K562 (cell line): ENCODE measurements at regions not wholly inside any gene's neighbourhood (a gene's known extent, or its start where the extent isn't known, plus 50 kb on each side); places are given as distances from the start of the nearest gene placed in this dataset.

Source experiments
- ATAC-seq: fragments of 200-7000 bp; cut with Tn5 transposase; 3 replicates; pipeline ENCODE4 v1.9.1; 2020; ENCODE audit warnings: moderate library complexity
- BruUV-seq: library from RNA; stranded (reverse); fragments of 400-500 nt; replicated peaks from 2 replicates; lab custom pipeline; 2021; lab: Mats Ljungman, UMichigan
- CTCF ChIA-PET: fragments of 300-600 bp; formaldehyde crosslinking; extraction: SDS; loops from one replicate; lab custom pipeline; 2021; ENCODE audit warnings: low intra/inter-chr PET ratio; lab: Yijun Ruan, JAX
- POLR2A ChIA-PET: fragments of 300-600, 350-650 bp; sonication (Branson Sonifier 250); formaldehyde crosslinking; extraction: SDS; loops from one replicate; lab custom pipeline; 2021; ENCODE audit warnings: antibody characterized with exemption, inconsistent platforms; lab: Yijun Ruan, JAX
- DNase-seq, 4 experiments: peaks; one replicate each; pipeline versions ENCODE4 v3.0.0 to v3.0.0-alpha.2; 2011 to 2018; ENCODE audit warnings: low spot score in 3 of 4, mixed read lengths in 3 of 4; ENCODE audit errors: extremely low read depth in 1 of 4
- FAIRE-seq: peaks from 2 replicates; lab custom pipeline; 2011; peaks lifted over from hg19 to GRCh38; lab: Jason Lieb, UNC
- H2AFZ ChIP-seq: 2 replicates; pipeline ENCODE4 v1.6.0; 2011; ENCODE audit warnings: low read depth, low read length, control low read depth, inconsistent platforms
- H3K27ac ChIP-seq: fragments of 200-600 bp; 3 replicates; pipeline ENCODE4 v1.8.0; 2011; ENCODE audit warnings: low read depth, mild to moderate bottlenecking, control low read depth, inconsistent platforms, low read length, moderate library complexity, mixed read lengths; ENCODE audit errors: extremely low read depth
- H3K27me3 ChIP-seq, 2 experiments: fragments of 300-600 bp in 1 of 2; 2 replicates in 1 of 2; 3 replicates in 1 of 2; pipeline versions ENCODE4 v1.6.0 to v1.8.0; 2011; ENCODE audit warnings: inconsistent platforms in 2 of 2, low read length in 2 of 2, mild to moderate bottlenecking in 1 of 2, mixed read lengths in 1 of 2, moderate library complexity in 1 of 2; ENCODE audit not compliant: control insufficient read depth in 2 of 2, insufficient read depth in 2 of 2
- H3K36me3 ChIP-seq: fragments of 300-600 bp; 3 replicates; pipeline ENCODE4 v1.8.0; 2011; ENCODE audit warnings: mild to moderate bottlenecking, low read length, inconsistent platforms; ENCODE audit not compliant: control insufficient read depth, insufficient read depth
- H3K4me1 ChIP-seq, 2 experiments: fragments of 200-600 bp in 1 of 2; replicated peaks in 1 of 2; 2 replicates in 1 of 2; 3 replicates in 1 of 2; pipeline versions ENCODE4 v1.5.1 to v1.8.0; 2011; ENCODE audit warnings: inconsistent platforms in 2 of 2, low read length in 2 of 2, mild to moderate bottlenecking in 1 of 2, mixed read lengths in 1 of 2, moderate library complexity in 1 of 2; ENCODE audit not compliant: control insufficient read depth in 2 of 2, insufficient read depth in 2 of 2
- H3K4me2 ChIP-seq: 2 replicates; pipeline ENCODE4 v1.6.1; 2011; ENCODE audit warnings: low read length, control low read depth, inconsistent platforms, mixed read lengths; ENCODE audit not compliant: insufficient read depth
- H3K4me3 ChIP-seq: fragments of 200-600 bp; sonication (generic), shearing (Covaris generic); 2 replicates; pipeline ENCODE4 v1.5.1; 2016; ENCODE audit warnings: control low read depth, inconsistent platforms
- H3K79me2 ChIP-seq: fragments of 200-600 bp; 3 replicates; pipeline ENCODE4 v1.8.0; 2011; ENCODE audit warnings: low read length, inconsistent platforms; ENCODE audit not compliant: control insufficient read depth, insufficient read depth
- H3K9ac ChIP-seq, 2 experiments: 2 replicates each; pipeline versions ENCODE4 v1.6.0 to v1.6.1; 2011; ENCODE audit warnings: low read depth in 2 of 2, low read length in 2 of 2, control low read depth in 1 of 2, inconsistent platforms in 1 of 2, mild to moderate bottlenecking in 1 of 2, mixed read lengths in 1 of 2; ENCODE audit not compliant: insufficient read depth in 1 of 2
- H3K9me1 ChIP-seq: one replicate; pipeline ENCODE4 v1.6.0; 2011; ENCODE audit warnings: inconsistent platforms, mild to moderate bottlenecking, low read length, moderate library complexity; ENCODE audit not compliant: control insufficient read depth, insufficient read depth
- H3K9me3 ChIP-seq: replicated peaks from 2 replicates; pipeline ENCODE4 v1.5.1; 2011; ENCODE audit warnings: low read depth, low read length, inconsistent platforms; ENCODE audit not compliant: control insufficient read depth, insufficient read depth
- H4K20me1 ChIP-seq: replicated peaks from 2 replicates; pipeline ENCODE4 v1.6.1; 2011; ENCODE audit warnings: low read length, inconsistent platforms, mixed read lengths; ENCODE audit not compliant: control insufficient read depth, insufficient read depth
- CBX3 ChIP-seq, 2 experiments: IDR thresholded peaks; 1 replicate in 1 of 2; 2 replicates in 1 of 2; pipeline ENCODE4 v1.6.1; 2012; ENCODE audit warnings: inconsistent platforms in 2 of 2, low read length in 2 of 2, borderline replicate concordance in 1 of 2, control low read depth in 1 of 2
- CTBP1 ChIP-seq: fragments of 450-650 bp; IDR thresholded peaks from 2 replicates; pipeline ENCODE4 v1.6.1; 2016; ENCODE audit warnings: borderline replicate concordance
- DIDO1 ChIP-seq: fragments of 450-650 bp; IDR thresholded peaks from 2 replicates; pipeline ENCODE4 v1.6.1; 2016; ENCODE audit warnings: low read depth, missing biosample characterization, missing genetic modification characterization
- E2F3 ChIP-seq: fragments of 250-450 bp; sonication (Bioruptor Pico); IDR thresholded peaks from 2 replicates; pipeline ENCODE4 v1.4.0; 2020; ENCODE audit warnings: mild to moderate bottlenecking
- ELF4 ChIP-seq: fragments of 450-650 bp; formaldehyde crosslinking; IDR thresholded peaks from 2 replicates; pipeline ENCODE4 v1.4.0; 2022; ENCODE audit warnings: missing genetic modification characterization
- FOS ChIP-seq: IDR thresholded peaks from 3 replicates; pipeline ENCODE4 v1.6.1; 2011; ENCODE audit not compliant: insufficient read length; ENCODE audit errors: extremely low read depth
- HMG20A ChIP-seq: fragments of 450-650 bp; formaldehyde crosslinking; conservative IDR thresholded peaks from 2 replicates; pipeline ENCODE4 v1.4.0; 2020; ENCODE audit warnings: mild to moderate bottlenecking, mixed read lengths
- HSF4 ChIP-seq: fragments of 250-450 bp; sonication (Bioruptor Pico); IDR thresholded peaks from 2 replicates; pipeline ENCODE4 v2.1.2; 2022; ENCODE audit warnings: mild to moderate bottlenecking, moderate library complexity, borderline replicate concordance
- MAFK ChIP-seq: IDR thresholded peaks from 2 replicates; pipeline ENCODE4 v1.6.1; 2011; ENCODE audit warnings: low read length, improper control_type of control experiment
- NRF1 ChIP-seq, 2 experiments: fragments of 450-650 bp; IDR thresholded peaks in 1 of 2; conservative IDR thresholded peaks in 1 of 2; 2 replicates each; pipeline ENCODE4 v1.6.1; 2014; ENCODE audit warnings: mild to moderate bottlenecking in 2 of 2
- PTRF ChIP-seq: fragments of 450-650 bp; IDR thresholded peaks from 2 replicates; pipeline ENCODE4 v1.6.1; 2016; ENCODE audit warnings: mild to moderate bottlenecking, missing genetic modification characterization, missing compliant biosample characterization
- TCF15 ChIP-seq: fragments of 250-450 bp; sonication (Bioruptor Pico); IDR thresholded peaks from 2 replicates; pipeline ENCODE4 v1.8.0; 2022; ENCODE audit warnings: moderate library complexity, mild to moderate bottlenecking, inconsistent platforms
- TFAM ChIP-seq: fragments of 250-450 bp; sonication (Bioruptor Pico); conservative IDR thresholded peaks from 2 replicates; pipeline ENCODE4 v1.5.0; 2021; ENCODE audit warnings: mild to moderate bottlenecking, moderate library complexity
- ZBTB17 ChIP-seq: fragments of 450-650 bp; formaldehyde crosslinking; IDR thresholded peaks from 2 replicates; pipeline ENCODE4 v1.4.0; 2020; ENCODE audit warnings: mild to moderate bottlenecking
- ZFP30 ChIP-seq: fragments of 250-450 bp; sonication (Bioruptor Pico); IDR thresholded peaks from 2 replicates; pipeline ENCODE4 v1.8.0; 2022; ENCODE audit warnings: moderate library complexity, mild to moderate bottlenecking, inconsistent platforms, borderline replicate concordance
- ZFPM2 ChIP-seq: fragments of 250-450 bp; sonication (Bioruptor Pico); IDR thresholded peaks from 2 replicates; pipeline ENCODE4 v1.5.1; 2022; ENCODE audit warnings: mild to moderate bottlenecking
- ZNF518B ChIP-seq: fragments of 250-450 bp; sonication (Bioruptor Pico); IDR thresholded peaks from 2 replicates; pipeline ENCODE4 v1.5.0; 2021; ENCODE audit warnings: mild to moderate bottlenecking, moderate library complexity
- WGBS: fragments of 100-300 bp; shearing (Covaris generic); methylation state at CpG from one replicate; pipeline ENCODE4 v1.1.6; 2016; ENCODE audit warnings: low coverage, mixed read lengths; ENCODE audit not compliant: insufficient coverage; ENCODE audit errors: missing lambda C conversion rate; 5-methylcytosine and 5-hydroxymethylcytosine counted together
- in situ Hi-C: fragments of 300-500 bp; cut with MboI; formaldehyde crosslinking; loops from 4 replicates; pipeline ENCODE4 v1.15.0; 2018; ENCODE audit warnings: inconsistent platforms, mixed read lengths
- intact Hi-C: fragments of 100-400 bp; cut with micrococcal nuclease; formaldehyde crosslinking; loops from 2 replicates; pipeline ENCODE4 v1.14.2; 2022

GRCh38 chr13:65710514-65710913, 1519.6 kb downstream of the PCDH9 start:
- no peaks in the 10 kb centered on the region for H3K4me1 ChIP-seq
- DNase-seq (no peak), FAIRE-seq (no peak), ATAC-seq (no peak)
- H3K9me3 ChIP-seq = no peaks in the 10 kb centered on the region
- 0% methylated on average over 4 of the region's 4 CpGs for WGBS
- intact Hi-C loops (no loop called here), in situ Hi-C loops (no loop called here)
- H3K27ac ChIP-seq = no peak overlapping the region
- ChIA-PET POLR2A (no interaction called here), CTCF (no interaction called here)
- H4K20me1 ChIP-seq = no peaks in the 10 kb centered on the region
- no peaks in the 10 kb centered on the region for H3K27me3 ChIP-seq
- no peak overlapping the region for H2AFZ ChIP-seq
- TF ChIP-seq ZNF518B = no peak
- TF ChIP-seq DIDO1 (tag) = no peak
- no peak for TF ChIP-seq NRF1 (conservative IDR thresholded peaks at IDR 0.05 in 1 of 2, IDR thresholded peaks at IDR 0.05 in 1 of 2)
- TF ChIP-seq TFAM (CRISPR knock-in tag) = no peak
- no peak for TF ChIP-seq CBX3 (IDR thresholded peaks at IDR 0.05; ENCODE audit: borderline replicate concordance in 1 of 2, low read length in 2 of 2)
- no peak for TF ChIP-seq ZFPM2 (CRISPR knock-in tag)
- no peak for TF ChIP-seq ZFP30 (CRISPR knock-in tag)
- no peak for TF ChIP-seq CTBP1
- no peak for TF ChIP-seq ZBTB17 (CRISPR knock-in tag)
- no peak for TF ChIP-seq TCF15
- TF ChIP-seq E2F3 (CRISPR knock-in tag) = no peak
- no peak for TF ChIP-seq PTRF (tag)
- no peak for TF ChIP-seq HMG20A
- TF ChIP-seq FOS = no peak
- no peak for TF ChIP-seq MAFK
- TF ChIP-seq ELF4 (CRISPR knock-in tag) = no peak
- TF ChIP-seq HSF4 (CRISPR knock-in tag) = no peak
- no peak overlapping the region for H3K4me2 ChIP-seq
- no TSS peak for BruUV-seq
- no peaks in the 10 kb centered on the region for H3K36me3 ChIP-seq
- H3K4me3 ChIP-seq = no peak overlapping the region
- H3K9ac ChIP-seq = no peak overlapping the region
- H3K79me2 ChIP-seq = no peaks in the 10 kb centered on the region
- no peaks in the 10 kb centered on the region for H3K9me1 ChIP-seq
